HCT116 (cell line): ENCODE measurements at regions not wholly inside any gene's neighbourhood (a gene's known extent, or its start where the extent isn't known, plus 50 kb on each side); places are given as distances from the start of the nearest gene placed in this dataset.

Source experiments
- ATAC-seq: fragments of 200-7000 bp; cut with Tn5 transposase; 2 replicates; pipeline ENCODE4 v1.9.1; 2020; ENCODE audit warnings: mild to moderate bottlenecking, moderate library complexity
- BruUV-seq: library from RNA; stranded (reverse); fragments of 400-500 nt; replicated peaks from 2 replicates; lab custom pipeline; 2021; lab: Mats Ljungman, UMichigan
- CTCF ChIA-PET: fragments of 300-600 bp; sonication (Branson Sonifier 250); formaldehyde crosslinking; loops from one replicate; lab custom pipeline; 2021; ENCODE audit warnings: antibody characterized with exemption; lab: Charles Lee
- POLR2A ChIA-PET: fragments of 300-600, 350-600 bp; sonication (Branson Sonifier 250); formaldehyde crosslinking; loops from one replicate; lab custom pipeline; 2021; ENCODE audit warnings: antibody characterized with exemption; lab: Charles Lee
- RAD21 ChIA-PET, 2 experiments: fragments of 300-600 bp; sonication (Branson Sonifier 250); formaldehyde crosslinking; loops; one replicate each; lab custom pipeline; 2023; ENCODE audit warnings: low total read pairs in 2 of 2; ENCODE audit not compliant: uncharacterized antibody in 2 of 2, unreplicated experiment in 2 of 2, low non-redundant PET in 1 of 2; lab: Charles Lee
- DNase-seq: peaks from one replicate; pipeline ENCODE4 v3.0.0-alpha.2; 2010; ENCODE audit warnings: low read depth, low spot score
- H2AFZ ChIP-seq: fragments of 200-600 bp; shearing (Covaris generic), sonication (generic); 2 replicates; pipeline ENCODE4 v1.6.1; 2017; ENCODE audit warnings: low read depth, mixed run types, mixed read lengths, antibody characterized with exemption, low read length; ENCODE audit not compliant: poor library complexity, severe bottlenecking
- H3K27ac ChIP-seq: 2 replicates; pipeline ENCODE4 v1.5.1; 2012; ENCODE audit warnings: low read depth, low read length
- H3K27me3 ChIP-seq: fragments of 200-600 bp; sonication (generic); 2 replicates; pipeline ENCODE4 v1.6.1; 2016; ENCODE audit warnings: mixed run types, low read length, mixed read lengths; ENCODE audit not compliant: insufficient read depth
- H3K36me3 ChIP-seq, 2 experiments: fragments of 200-500 bp in 1 of 2; fragments of 200-600 bp in 1 of 2; sonication (Bioruptor generic) in 1 of 2; sonication (generic) in 1 of 2; 2 replicates each; pipeline versions ENCODE4 v1.5.1 to v1.6.1; 2014 to 2016; ENCODE audit warnings: low read length in 2 of 2, inconsistent platforms in 1 of 2, mixed read lengths in 1 of 2, mixed run types in 1 of 2; ENCODE audit not compliant: insufficient read depth in 2 of 2, control insufficient read depth in 1 of 2
- H3K4me1 ChIP-seq, 2 experiments: fragments of 200-600 bp in 1 of 2; sonication (generic) in 1 of 2; 2 replicates each; pipeline versions ENCODE4 v1.5.1 to v1.6.1; 2012 to 2017; ENCODE audit warnings: low read length in 2 of 2, inconsistent platforms in 1 of 2, mild to moderate bottlenecking in 1 of 2, mixed read lengths in 1 of 2, mixed run types in 1 of 2, moderate library complexity in 1 of 2; ENCODE audit not compliant: insufficient read depth in 2 of 2, control insufficient read depth in 1 of 2
- H3K4me2 ChIP-seq: fragments of 200-600 bp; sonication (generic); 2 replicates; pipeline ENCODE4 v1.6.1; 2017; ENCODE audit warnings: mixed run types, low read length, mixed read lengths
- H3K4me3 ChIP-seq, 2 experiments: fragments of 200-600 bp in 1 of 2; sonication (generic) in 1 of 2; replicated peaks in 1 of 2; 2 replicates each; pipeline ENCODE4 v1.5.1; 2011 to 2016; ENCODE audit warnings: low read length in 2 of 2, control low read depth in 1 of 2, low read depth in 1 of 2, mild to moderate bottlenecking in 1 of 2, mixed read lengths in 1 of 2, mixed run types in 1 of 2
- H3K79me2 ChIP-seq: fragments of 200-600 bp; sonication (generic); 2 replicates; pipeline ENCODE4 v1.6.1; 2017; ENCODE audit warnings: mild to moderate bottlenecking, mixed run types, low read length, moderate library complexity, mixed read lengths; ENCODE audit not compliant: insufficient read depth
- H3K9ac ChIP-seq: fragments of 200-600 bp; sonication (generic); 2 replicates; pipeline ENCODE4 v1.6.1; 2016; ENCODE audit warnings: low read length, mixed read lengths
- H3K9me2 ChIP-seq: fragments of 200-600 bp; sonication (generic), shearing (Covaris generic); 2 replicates; pipeline ENCODE4 v1.6.1; 2017; ENCODE audit warnings: mixed run types, mild to moderate bottlenecking, moderate library complexity; ENCODE audit not compliant: insufficient read depth
- H3K9me3 ChIP-seq, 2 experiments: fragments of 200-500 bp in 1 of 2; fragments of 200-600 bp in 1 of 2; sonication (Bioruptor generic) in 1 of 2; sonication (generic) in 1 of 2; 2 replicates each; pipeline ENCODE4 v1.6.1; 2014 to 2017; ENCODE audit warnings: low read length in 2 of 2, mixed read lengths in 2 of 2, inconsistent platforms in 1 of 2, low read depth in 1 of 2, mild to moderate bottlenecking in 1 of 2, mixed run types in 1 of 2, moderate library complexity in 1 of 2; ENCODE audit not compliant: control insufficient read depth in 1 of 2, insufficient read depth in 1 of 2
- H4K20me1 ChIP-seq: fragments of 200-600 bp; sonication (generic), shearing (Covaris generic); 2 replicates; pipeline ENCODE4 v1.6.1; 2017; ENCODE audit warnings: mixed run types, mild to moderate bottlenecking, moderate library complexity; ENCODE audit not compliant: insufficient read depth
- ATF3 ChIP-seq: IDR thresholded peaks from 2 replicates; pipeline ENCODE4 v1.6.1; 2012
- CBX3 ChIP-seq: IDR thresholded peaks from 2 replicates; pipeline ENCODE4 v1.6.1; 2012; ENCODE audit warnings: low read depth
- CEBPB ChIP-seq: IDR thresholded peaks from 2 replicates; pipeline ENCODE4 v1.6.1; 2012; ENCODE audit warnings: low read depth
- EGR1 ChIP-seq: IDR thresholded peaks from 2 replicates; pipeline ENCODE4 v1.6.1; 2012; ENCODE audit warnings: low read depth
- ELF1 ChIP-seq: IDR thresholded peaks from 2 replicates; pipeline ENCODE4 v1.6.1; 2012; ENCODE audit warnings: low read depth, borderline replicate concordance
- EZH2 ChIP-seq: fragments of 200-600 bp; sonication (generic); IDR thresholded peaks from 2 replicates; pipeline ENCODE4 v1.6.1; 2017; ENCODE audit warnings: antibody characterized with exemption, mixed run types
- FOSL1 ChIP-seq: IDR thresholded peaks from 2 replicates; pipeline ENCODE4 v1.6.1; 2012; ENCODE audit warnings: low read depth
- JUND ChIP-seq: IDR thresholded peaks from 2 replicates; pipeline ENCODE4 v1.6.1; 2012
- MAX ChIP-seq: IDR thresholded peaks from 2 replicates; pipeline ENCODE4 v1.6.1; 2012
- POLR2A ChIP-seq: IDR thresholded peaks from 2 replicates; pipeline ENCODE4 v1.7.0; 2011; ENCODE audit warnings: borderline replicate concordance; ENCODE audit not compliant: insufficient read depth, insufficient read length; ENCODE audit errors: extremely low read depth
- POLR2AphosphoS5 ChIP-seq: IDR thresholded peaks from 2 replicates; pipeline ENCODE4 v1.6.1; 2011; ENCODE audit warnings: mild to moderate bottlenecking, low read depth, low read length, moderate library complexity
- RAD21 ChIP-seq: IDR thresholded peaks from 2 replicates; pipeline ENCODE4 v1.6.1; 2012; ENCODE audit warnings: low read depth, mild to moderate bottlenecking
- SIN3A ChIP-seq: IDR thresholded peaks from 2 replicates; pipeline ENCODE4 v1.6.1; 2012; ENCODE audit warnings: low read depth
- SRF ChIP-seq: IDR thresholded peaks from 2 replicates; pipeline ENCODE4 v1.6.1; 2012; ENCODE audit warnings: low read depth
- TCF7L2 ChIP-seq: IDR thresholded peaks from 2 replicates; pipeline ENCODE4 v1.7.0; 2011; ENCODE audit warnings: borderline replicate concordance, inconsistent platforms; ENCODE audit not compliant: insufficient read depth, insufficient read length; ENCODE audit errors: extremely low read depth
- ZNF274 ChIP-seq: fragments of 200-500 bp; sonication (Bioruptor generic); IDR thresholded peaks from 2 replicates; pipeline ENCODE4 v1.6.1; 2014; ENCODE audit warnings: mild to moderate bottlenecking, low read depth, low read length, inconsistent platforms
- intact Hi-C: fragments of 100-400 bp; cut with micrococcal nuclease; formaldehyde crosslinking; loops from 2 replicates; pipeline ENCODE4 v1.10.0; 2022
- TF ChIP-seq, protein P1 (sequence below): IDR thresholded peaks from 2 replicates; pipeline ENCODE4 v1.6.1; 2011; ENCODE audit warnings: mild to moderate bottlenecking, low read length, moderate library complexity; ENCODE audit not compliant: insufficient replicate concordance; ENCODE audit errors: extremely low read depth
- TF ChIP-seq, protein P2 (sequence below), 3 experiments: fragments of 200-600 bp in 1 of 3; sonication (generic) in 1 of 3; IDR thresholded peaks in 2 of 3; conservative IDR thresholded peaks in 1 of 3; 2 replicates each; pipeline ENCODE4 v1.5.1; 2012 to 2017; ENCODE audit warnings: low read depth in 2 of 3, low read length in 2 of 3, antibody characterized with exemption in 1 of 3, borderline replicate concordance in 1 of 3, control low read depth in 1 of 3, mild to moderate bottlenecking in 1 of 3, mixed read lengths in 1 of 3, mixed run types in 1 of 3, moderate library complexity in 1 of 3; ENCODE audit not compliant: insufficient read depth in 1 of 3

GRCh38 chr5:116371431-116371830, 203.2 kb downstream of the SEMA6A start:
- Histone ChIP-seq H4K20me1 (no peaks in the 10 kb centered on the region), H3K9me2 (no peaks in the 10 kb centered on the region), H3K9ac (no peak overlapping the region), H3K79me2 (no peaks in the 10 kb centered on the region), H3K36me3 (no peaks in the 10 kb centered on the region), H3K27ac (no peak overlapping the region), H3K4me3 (no peak overlapping the region)
- intact Hi-C loops, result no loop called here
- DNase-seq, result no peak
- TF ChIP-seq ZNF274 (no peak), CBX3 (no peak), SIN3A (no peak), MAX (no peak), TCF7L2 (no peak), FOSL1 (no peak), ELF1 (no peak), RAD21 (no peak), CEBPB (no peak), JUND (no peak), POLR2AphosphoS5 (no peak), ATF3 (no peak), POLR2A (no peak), EZH2 (no peak), EGR1 (no peak), SRF (no peak)
- TF ChIP-seq, protein P1, sequence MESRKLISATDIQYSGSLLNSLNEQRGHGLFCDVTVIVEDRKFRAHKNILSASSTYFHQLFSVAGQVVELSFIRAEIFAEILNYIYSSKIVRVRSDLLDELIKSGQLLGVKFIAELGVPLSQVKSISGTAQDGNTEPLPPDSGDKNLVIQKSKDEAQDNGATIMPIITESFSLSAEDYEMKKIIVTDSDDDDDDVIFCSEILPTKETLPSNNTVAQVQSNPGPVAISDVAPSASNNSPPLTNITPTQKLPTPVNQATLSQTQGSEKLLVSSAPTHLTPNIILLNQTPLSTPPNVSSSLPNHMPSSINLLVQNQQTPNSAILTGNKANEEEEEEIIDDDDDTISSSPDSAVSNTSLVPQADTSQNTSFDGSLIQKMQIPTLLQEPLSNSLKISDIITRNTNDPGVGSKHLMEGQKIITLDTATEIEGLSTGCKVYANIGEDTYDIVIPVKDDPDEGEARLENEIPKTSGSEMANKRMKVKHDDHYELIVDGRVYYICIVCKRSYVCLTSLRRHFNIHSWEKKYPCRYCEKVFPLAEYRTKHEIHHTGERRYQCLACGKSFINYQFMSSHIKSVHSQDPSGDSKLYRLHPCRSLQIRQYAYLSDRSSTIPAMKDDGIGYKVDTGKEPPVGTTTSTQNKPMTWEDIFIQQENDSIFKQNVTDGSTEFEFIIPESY, result no peak
- TF ChIP-seq, protein P2, sequence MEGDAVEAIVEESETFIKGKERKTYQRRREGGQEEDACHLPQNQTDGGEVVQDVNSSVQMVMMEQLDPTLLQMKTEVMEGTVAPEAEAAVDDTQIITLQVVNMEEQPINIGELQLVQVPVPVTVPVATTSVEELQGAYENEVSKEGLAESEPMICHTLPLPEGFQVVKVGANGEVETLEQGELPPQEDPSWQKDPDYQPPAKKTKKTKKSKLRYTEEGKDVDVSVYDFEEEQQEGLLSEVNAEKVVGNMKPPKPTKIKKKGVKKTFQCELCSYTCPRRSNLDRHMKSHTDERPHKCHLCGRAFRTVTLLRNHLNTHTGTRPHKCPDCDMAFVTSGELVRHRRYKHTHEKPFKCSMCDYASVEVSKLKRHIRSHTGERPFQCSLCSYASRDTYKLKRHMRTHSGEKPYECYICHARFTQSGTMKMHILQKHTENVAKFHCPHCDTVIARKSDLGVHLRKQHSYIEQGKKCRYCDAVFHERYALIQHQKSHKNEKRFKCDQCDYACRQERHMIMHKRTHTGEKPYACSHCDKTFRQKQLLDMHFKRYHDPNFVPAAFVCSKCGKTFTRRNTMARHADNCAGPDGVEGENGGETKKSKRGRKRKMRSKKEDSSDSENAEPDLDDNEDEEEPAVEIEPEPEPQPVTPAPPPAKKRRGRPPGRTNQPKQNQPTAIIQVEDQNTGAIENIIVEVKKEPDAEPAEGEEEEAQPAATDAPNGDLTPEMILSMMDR (IDR thresholded peaks at IDR 0.05 in 2 of 3, conservative IDR thresholded peaks at IDR 0.05 in 1 of 3; ENCODE audit: borderline replicate concordance in 1 of 3, insufficient read depth in 1 of 3, low read depth in 2 of 3, low read length in 2 of 3), result no peak
- TF ChIP-seq, all 23 proteins: peak for 0
- POLR2A ChIA-PET, result no interaction called here
- Histone ChIP-seq H3K27me3 (no peaks in the 10 kb centered on the region), H2AFZ (no peak overlapping the region), H3K4me1 (no peaks in the 10 kb centered on the region), H3K4me2 (no peak overlapping the region), H3K9me3 (no peaks in the 10 kb centered on the region)
- ATAC-seq, result no peak
- RAD21 ChIA-PET, result no interaction called here
- BruUV-seq, result no TSS peak
- CTCF ChIA-PET, result no interaction called here
